ENCODE measurements at regions not wholly inside any gene's neighbourhood (a gene's known extent, or its start where the extent isn't known, plus 50 kb on each side); places are given as distances from the start of the nearest gene placed in this dataset.
"Not testable (repeated sequence)": the region's sequence is repeated elsewhere in the genome, so short reads cannot be mapped to it uniquely, and the experiment has no call there.

DNA sequence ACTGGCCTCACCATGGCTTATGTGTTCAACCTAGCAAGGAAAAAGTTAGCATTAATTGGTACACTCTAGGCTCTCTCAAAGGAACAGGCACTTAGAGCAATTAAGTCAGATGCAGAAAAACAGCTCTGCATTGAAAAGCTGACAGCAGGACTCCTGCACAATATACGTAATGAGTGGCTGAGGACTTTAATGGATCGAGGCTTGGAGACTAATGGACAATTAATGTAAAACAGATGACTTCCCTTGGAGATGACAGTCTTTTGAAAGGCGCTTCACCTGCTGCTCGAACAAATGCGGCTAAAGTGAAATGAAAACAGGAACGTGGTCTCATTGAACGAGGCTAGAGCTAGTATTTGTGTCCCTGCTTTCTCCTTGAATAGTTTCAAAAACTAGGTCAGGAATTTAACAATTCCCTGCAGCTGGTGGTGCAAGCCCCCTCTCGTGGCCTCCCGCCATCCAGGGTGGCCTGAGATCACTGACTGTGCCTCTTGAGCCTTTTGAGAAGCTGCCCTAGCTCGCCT, 137.1 kb downstream of the ELOVL4 start:
- DNase-seq (ENCODE audit: low read depth): no peak

DNA sequence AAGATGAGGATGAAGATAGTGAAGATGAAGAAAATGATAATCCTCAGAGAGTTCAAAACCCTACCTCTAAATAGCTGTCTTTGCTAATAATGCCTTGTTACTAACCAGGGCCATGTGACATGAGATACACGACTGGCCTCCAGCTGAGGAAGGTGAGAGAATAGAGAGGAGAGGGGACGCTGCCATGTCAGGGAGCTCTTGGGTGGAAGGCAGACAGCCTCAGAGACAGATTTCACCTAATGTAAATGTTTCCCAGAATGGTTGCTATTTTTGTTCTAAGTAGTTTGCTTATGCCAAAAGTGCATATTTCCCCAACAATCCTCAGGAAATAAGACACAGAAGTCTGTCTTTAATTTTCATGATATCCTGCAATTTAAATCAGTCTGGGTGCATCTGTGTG, 138.4 kb downstream of the ELOVL4 start:
- no peak for DNase-seq (ENCODE audit: low read depth)

DNA sequence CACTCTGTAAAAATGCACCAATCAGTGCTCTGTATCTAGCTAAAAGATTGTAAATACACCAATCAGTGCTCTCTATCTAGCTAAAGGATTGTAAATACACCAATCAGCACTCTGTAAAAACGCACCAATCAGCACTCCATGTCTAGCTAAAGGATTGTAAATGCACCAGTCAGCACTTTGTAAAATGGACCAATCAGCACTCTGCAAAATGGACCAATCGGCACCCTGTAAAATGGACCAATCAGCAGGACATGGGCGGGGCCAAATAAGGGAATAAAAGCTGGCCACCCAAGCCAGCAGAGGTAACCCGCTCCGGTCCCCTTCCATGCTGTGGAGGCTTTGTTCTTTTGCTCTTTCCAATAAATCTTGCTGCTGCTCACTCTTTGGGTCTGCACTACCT, 140.7 kb downstream of the ELOVL4 start:
- DNase-seq (ENCODE audit: low read depth): not testable (repeated sequence)

DNA sequence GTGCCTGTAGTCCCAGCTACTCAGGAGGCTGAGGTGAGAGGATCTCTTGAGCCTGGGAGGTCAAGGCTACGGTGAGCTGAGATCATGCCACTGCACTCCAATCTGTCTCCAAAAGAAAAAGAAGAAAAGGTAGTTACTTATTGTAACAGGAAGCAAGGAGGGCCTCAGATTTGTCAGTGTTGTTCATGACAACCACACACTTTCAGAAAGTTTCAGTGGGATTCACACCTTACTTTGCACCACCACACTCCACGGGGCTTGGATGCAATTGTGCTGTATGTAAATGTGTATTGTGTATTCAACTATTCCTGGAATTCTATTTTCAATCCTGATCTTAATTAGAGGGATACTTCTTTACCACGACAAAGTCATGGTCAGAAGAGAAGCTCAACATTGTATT, 142.6 kb downstream of the ELOVL4 start:
- DNase-seq (ENCODE audit: low read depth): no peak

DNA sequence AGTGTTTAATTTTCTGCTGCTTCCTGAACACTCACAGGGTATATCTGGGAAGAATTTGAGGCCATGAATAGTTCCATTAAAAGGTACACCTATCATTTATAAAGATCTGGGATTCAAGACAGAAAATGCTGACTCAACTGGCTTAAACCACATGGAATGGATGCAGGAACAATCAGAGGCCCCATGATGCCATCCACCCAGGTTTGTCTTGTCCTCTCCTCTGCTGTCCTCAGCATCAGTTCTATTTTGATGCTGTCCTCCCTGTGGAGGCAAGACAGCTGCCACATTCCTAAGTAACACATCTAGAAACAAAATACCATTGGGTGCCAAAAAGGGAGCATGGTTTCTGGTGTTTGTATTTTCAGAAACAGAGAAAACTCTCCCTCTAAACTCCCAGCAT, 143.4 kb downstream of the ELOVL4 start:
- DNase-seq (ENCODE audit: low read depth): no peak

DNA sequence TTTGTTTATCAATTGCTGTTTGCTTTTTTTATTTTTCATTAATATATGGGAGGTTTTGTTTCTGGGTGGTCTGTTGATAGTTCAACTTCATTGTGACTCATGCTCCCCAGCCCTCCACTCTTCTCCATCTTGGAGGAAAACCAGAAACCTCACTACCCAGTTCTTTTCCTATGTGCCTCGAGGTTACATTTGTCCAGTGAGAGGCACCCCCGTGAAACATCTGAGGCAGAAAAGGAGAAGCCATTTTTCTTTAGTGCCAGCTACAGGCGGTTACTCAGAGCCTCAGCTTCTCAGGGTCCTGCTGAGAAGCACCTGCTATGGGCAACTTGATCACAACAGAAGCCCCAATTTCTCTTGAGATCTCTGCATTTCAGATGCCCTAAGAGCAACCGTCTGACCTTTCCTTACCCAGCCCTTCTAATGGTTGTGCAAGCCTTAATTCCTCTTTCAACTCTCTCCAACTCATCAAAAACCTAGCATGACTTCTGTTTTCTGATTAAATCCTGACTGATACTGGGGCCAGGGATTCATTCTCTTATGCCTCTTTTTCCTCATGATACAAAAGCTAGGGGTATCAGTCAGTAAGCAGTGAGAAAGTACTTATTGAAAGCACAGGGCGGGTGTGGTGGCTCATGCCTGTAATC, 144.6 kb downstream of the ELOVL4 start:
- no peak for DNase-seq (ENCODE audit: low read depth)

DNA sequence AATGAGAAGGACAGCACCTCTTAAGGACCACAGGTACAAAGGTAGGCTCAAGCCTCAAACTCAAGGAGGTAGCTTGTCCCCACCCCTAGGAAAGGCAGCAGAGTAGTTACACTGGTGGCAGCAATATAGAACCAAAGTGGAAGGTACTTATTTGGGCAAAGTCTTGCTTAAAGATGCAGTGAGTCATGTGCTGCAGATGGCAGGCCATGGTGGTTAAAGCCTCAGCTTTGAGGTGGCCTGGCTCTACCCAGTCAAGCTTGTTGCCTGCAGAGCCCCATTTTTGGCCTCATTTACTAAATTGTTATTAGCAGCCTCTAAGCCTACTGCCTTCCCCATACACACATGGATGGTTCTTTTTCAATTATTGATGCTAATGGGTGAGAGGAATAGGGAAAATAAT, 146.0 kb downstream of the ELOVL4 start:
- no peak for DNase-seq (ENCODE audit: low read depth)

DNA sequence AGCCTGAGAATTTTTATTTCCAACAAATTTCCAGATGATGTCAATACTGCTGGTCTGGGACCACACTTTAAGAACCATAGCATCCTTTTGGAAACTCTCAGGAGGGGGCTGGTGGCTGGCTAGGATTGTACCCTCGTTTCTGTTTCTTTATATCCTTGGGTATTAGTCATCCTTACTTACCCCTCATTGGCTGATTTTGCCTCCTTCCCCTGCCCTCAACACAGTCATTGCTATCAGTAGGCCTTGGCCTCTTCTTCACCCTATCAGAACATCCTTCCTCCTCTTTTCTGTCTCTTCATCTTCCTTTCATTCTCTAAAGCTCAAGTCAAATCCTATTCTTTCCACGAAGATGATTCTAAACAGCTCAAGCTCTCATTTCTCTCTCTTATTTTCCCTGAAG, 148.5 kb downstream of the ELOVL4 start:
- no peak for DNase-seq (ENCODE audit: low read depth)

DNA sequence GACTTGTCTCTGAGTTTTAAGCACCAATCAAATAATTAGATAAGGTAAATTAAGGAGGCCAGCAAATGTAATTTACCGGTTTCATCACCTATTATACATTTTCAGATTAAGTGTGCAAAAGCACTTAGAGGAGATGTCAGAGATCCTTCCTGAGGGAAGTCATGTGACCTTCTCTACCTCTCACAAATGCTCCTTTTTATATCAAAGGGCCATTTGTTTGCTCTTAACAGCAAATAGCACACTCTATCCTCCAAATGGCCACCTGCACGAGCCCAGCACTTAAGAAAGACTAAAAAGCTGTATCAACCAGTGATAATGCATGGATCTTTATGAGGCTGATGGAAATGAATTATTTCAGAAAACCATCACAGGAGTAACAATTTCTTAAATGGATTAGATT, 149.4 kb downstream of the ELOVL4 start:
- no peak for DNase-seq (ENCODE audit: low read depth)

DNA sequence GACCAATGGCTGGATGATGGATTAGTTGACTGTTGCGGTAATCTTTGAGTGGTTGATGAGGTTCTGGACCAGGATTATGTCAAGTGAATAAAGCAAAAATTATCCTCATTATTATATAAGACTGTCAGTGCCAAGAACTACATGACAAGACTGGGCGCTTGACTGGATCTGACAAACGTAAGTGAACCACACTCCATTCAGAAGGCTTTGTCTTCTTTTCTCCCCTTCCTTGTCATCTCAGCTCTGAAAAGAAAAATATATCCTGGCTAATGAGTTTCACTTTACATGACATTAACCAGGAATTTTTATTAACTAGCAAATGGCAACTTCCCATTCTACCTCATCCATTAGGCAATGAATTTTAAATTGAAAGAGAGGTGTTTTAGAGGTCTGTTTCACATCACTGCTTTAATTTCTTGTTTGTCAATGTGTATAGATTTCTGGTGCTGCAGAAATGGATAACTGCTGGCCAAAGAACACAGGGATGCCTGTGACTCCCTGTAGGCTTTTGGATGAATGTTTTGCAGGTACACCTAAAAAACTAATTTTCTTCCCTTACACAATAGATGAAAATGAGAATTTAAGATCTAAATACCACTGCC, 150.1 kb downstream of the ELOVL4 start:
- no peak for DNase-seq (ENCODE audit: low read depth)

DNA sequence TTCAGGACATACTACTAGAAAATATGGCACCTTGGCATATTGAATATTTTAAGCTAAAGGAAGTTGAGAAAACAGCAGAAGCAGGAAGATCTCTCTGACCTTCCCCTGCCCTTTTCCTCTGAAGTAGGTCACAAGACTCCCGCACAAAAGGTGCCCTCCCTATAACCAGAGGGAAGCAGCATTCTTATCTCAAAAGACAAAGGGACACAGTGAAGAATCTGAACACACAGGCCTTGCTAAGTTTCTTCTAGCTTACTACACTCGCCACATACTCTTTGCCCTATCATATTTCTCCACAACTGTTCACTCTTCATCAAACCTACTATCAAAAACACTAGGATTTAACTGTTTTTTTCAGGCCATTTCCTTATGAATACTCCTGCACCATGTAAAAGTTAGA, 151.2 kb downstream of the ELOVL4 start:
- no peak for DNase-seq (ENCODE audit: low read depth)

DNA sequence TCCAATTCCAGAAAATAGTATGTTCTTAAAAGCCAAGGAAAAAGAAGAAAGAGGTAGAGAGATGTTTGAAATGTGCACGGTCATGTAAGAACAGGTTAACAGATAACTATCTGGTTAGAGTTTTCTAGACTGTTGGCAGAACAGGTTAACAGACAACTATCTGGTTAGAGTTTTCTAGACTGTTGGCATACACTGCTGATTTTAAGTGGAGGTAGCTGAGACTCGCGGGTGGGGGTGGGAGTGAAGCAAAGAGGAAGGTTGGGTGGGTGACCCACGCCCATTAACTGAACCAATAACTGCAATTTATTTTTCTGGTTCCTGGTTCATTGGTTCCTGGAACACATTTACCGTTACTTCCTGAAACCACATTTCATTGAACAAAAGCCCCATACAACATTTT, 157.5 kb downstream of the ELOVL4 start:
- no peak for DNase-seq (ENCODE audit: low read depth)

DNA sequence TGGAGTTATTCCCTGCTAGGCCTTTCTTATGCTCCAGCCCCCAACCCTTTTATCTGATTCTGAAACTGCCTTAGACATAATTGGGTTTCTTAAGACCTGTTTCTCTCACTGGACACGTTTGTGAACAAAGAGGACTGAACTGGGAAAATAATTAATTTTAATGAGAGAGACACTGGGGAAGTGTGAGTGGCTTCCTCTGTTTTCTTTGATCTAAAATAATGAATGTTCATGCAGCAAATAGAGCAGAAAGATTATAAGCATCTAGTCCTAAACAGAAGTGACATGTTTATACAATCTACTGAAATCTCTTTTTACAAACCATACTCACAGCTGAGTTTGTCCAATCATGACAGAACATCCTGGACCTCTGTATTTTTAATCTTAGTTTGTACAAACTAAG, 157.6 kb downstream of the SH3BGRL2 start:
- DNase-seq (ENCODE audit: low read depth): no peak

DNA sequence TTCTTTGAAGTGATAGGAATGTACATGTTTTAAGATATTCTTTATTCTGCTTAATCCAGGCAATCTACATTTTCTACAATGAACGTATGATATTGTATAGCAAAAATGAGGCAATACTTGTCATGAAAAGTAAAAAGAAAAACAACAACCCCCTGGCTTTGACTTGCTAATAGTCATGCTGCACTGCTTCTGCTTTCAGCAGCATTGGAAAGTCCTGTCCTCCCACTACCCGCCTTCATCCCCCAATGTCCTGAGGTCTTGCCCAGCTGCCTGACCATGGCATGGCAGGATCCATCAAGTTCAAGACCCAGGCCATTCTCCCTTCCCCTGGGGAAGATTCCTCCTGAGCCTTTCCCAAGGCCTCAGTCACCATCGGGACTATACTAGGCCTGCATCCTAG, 156.5 kb downstream of the SH3BGRL2 start:
- DNase-seq (ENCODE audit: low read depth): no peak

DNA sequence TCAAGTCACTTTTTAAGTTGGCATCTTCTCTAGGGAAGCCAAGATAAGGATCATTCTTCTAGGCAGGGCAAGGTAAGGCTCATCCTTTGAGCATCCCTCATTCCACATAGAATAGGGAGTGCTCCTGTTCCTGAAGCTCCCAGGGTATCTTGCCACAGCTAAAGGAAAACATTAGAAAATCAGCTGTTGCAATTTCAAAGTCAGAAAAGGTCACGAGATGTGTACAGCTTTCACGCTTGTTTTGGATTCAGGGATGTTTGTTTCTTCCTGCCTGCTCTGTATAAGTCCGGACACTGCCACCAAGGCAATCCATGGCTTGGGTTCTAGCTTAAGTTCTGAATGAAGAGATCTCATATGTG, 153.2 kb downstream of the SH3BGRL2 start:
- DNase-seq (ENCODE audit: low read depth): no peak

DNA sequence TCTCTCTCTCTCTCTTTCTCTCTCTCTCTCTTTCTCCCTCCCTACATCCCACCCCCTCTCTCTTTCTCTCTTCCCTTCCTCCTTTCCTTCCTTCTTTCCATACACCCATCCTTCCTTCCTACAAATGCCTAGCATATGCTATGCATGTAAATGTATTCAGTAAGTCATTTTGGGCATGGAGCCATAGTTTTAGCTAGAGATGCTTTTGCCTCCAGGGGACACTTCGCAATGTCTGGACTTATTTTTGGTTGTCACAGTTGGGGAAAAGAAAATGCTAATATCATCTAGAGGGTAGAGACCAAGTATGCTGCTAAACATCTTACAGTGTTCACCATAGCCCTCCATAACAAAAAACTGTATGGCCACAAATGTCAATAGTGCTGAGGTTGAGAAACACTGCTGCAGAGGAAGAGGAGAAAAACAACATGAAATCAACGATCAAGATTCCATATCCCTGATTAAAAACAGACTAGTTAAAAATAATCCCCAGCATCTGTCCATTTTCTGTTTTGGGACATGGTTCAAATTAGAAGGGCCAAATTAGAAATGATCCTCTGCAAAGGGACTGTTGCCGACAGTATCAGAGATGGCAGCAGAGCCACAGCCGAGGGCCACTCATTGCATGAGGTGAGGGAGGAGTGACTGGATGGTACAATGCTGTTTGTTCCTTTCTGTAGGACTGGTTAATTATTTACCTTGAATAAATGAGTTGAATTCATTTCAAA, 152.7 kb downstream of the SH3BGRL2 start:
- no peak for DNase-seq (ENCODE audit: low read depth)

DNA sequence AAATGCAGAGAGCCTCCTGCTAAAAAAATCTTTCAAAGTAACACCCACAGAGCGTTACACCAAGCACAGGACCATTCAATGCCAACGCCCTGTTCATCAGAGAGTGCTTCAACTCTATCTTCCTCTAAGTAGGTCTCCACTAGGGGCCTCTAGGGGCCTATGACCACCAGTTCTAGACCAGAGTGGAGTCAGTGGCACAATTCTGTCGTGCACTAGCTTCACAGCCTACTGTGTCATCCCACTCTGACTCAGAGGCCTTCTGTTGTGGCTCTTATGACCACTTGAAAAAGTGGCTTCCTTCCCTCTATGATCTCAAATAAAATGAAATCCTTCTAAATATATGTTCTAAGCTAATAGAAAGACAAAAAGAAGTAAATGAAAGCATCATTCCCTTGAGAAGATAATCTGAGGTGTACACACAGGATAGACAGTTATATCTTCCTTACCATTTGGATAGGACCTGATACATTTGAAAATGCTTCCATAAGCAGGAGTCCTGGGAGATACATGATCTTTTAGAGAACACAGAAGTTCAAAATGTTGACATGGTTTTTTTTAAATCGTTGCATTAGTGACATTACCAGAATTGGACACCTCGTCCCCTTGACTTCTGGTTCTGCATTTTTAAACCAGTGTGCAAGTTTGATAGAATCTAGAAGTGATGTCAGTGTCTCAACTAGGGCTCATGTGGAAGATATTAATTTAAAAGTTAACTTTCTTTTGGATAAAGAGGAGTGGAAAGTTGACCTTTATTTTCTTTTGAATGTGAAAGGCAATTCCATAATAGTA, 151.9 kb downstream of the SH3BGRL2 start:
- DNase-seq (ENCODE audit: low read depth): no peak

DNA sequence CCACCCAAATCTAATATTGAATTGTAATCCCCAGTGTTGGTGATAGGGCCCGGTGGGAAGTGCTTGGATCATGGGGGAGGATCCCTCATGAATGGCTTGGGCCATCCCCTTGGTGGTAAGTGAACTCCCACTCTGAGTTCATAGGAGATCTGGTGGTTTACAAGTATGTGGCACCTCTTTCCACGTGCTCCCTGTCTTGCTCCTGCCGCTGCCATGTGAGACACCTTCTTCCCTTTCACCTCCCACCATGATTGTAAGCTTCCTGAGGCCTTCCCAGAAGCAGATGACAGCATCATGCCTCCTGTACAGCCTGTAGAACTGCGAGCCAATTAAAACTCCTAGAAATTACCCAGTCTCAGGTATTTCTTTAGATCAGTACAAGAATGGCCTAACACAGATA, 150.8 kb downstream of the SH3BGRL2 start:
- no peak for DNase-seq (ENCODE audit: low read depth)

DNA sequence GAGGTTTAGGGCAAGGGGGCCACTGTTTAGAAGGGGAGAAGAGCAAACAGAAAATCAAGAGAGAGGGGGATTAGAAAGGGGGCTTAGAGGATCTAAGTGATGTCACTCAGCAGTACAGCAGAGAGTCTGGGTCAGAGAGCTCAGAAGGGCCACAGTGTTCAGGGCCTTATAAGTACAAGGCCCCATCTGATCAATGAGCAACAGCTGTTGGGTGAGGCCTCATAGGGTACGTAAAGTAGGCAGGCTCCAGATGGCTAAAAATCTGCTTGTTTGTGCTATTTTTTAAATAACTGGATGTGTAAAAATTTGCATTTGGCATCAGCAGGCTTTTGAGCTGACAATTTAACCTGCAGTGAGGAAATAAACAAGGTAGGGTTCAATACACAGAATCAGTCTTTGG, 149.8 kb downstream of the SH3BGRL2 start:
- no peak for DNase-seq (ENCODE audit: low read depth)

DNA sequence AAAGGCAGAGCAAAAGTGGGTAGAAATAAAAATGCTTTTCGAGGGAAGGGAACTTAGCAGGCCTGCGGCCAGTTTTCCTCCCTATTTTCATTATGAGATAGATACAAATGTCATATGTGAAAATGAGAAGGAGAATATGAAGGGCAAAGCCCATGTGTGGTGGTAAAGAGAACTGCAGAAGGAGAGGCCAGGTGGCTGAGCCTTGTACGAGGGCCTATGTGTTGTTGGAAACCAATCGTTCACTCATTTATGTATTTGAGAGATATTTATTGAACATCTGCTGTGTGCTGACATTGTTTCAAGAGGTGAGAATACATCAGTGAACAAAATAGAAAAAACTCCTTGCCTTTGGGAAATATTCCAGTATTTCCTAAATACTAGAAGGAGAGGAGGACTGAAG, 147.7 kb downstream of the SH3BGRL2 start:
- no peak for DNase-seq (ENCODE audit: low read depth)

DNA sequence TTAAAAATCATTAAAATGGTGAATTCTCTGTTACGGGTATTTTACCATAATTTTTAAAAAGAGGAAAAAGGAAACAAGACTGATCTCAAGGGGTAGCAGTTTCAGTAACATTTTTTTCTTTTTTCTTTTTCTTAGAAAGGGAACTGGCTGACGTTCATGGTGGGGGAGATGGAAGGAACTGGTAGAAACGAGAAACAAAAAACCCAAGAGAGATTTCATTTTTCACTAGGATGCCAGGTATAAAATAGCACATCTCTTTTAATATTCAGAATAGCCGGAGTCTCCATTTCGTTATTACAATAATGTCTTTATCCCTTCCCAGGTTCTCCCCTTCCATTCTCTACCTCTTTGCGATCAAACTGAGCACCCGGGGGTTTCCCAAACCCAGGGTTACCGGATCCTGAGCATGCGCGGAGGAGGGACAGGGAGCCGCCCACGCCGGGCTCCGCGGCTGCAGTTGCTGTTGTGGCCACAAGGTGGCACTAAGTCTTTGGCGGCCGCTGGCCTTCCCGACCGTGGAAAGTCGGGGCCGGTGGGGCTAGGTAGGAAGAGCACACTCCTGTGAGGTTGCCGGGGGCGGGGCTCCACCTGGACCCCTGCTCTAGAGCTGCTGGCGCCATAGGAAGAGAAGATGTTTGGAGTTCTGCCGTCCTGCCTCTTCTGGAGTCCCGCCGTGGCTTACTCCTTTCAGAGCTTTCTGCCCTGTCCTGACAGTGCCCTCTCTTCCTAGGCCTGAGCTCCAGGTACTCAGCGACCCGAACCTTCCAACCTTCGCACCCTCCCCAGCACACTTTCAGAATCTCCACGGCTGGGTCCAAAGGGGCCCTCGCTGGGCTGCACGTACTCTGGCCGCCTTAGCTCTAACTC, 146.8 kb downstream of the SH3BGRL2 start:
- DNase-seq (ENCODE audit: low read depth): peak; percentile 87

DNA sequence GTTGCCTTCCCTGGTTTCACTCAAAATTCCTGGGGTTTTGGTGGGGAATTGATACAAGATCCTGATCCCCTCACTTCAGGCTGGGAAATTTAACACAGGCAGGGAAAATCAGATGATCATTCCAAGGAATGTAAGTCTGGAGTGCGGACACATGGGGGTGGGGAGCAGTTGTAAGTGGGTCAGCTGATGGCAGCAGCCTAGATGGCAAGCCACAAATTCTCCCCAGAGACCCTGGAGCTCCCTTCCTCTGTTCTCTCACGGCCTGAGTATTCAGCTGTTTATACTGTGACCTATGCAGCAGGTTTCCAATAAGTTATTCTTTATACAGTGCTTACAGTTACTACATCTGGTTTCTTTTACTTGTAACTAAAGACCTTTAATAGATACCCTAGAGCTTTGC, 144.9 kb downstream of the SH3BGRL2 start:
- DNase-seq (ENCODE audit: low read depth): no peak
